GM23338 (cell line): ENCODE measurements at regions not wholly inside any gene's neighbourhood (a gene's known extent, or its start where the extent isn't known, plus 50 kb on each side); places are given as distances from the start of the nearest gene placed in this dataset.

Experiments
- ATAC-seq: fragments of 200-7000 bp; cut with Tn5 transposase; 3 replicates; pipeline ENCODE4 v1.9.1; 2020
- DNase-seq: peaks from one replicate; pipeline ENCODE4 v3.0.0-alpha.2; 2015; ENCODE audit warnings: low spot score
- H2AFZ ChIP-seq: fragments of 200-600 bp; sonication (generic); 2 replicates; pipeline ENCODE4 v1.8.0; 2016; ENCODE audit warnings: antibody characterized with exemption, mild to moderate bottlenecking, moderate library complexity
- H3F3A ChIP-seq: fragments of 200-600 bp; sonication (generic); replicated peaks from 2 replicates; pipeline ENCODE4 v1.8.0; 2017; ENCODE audit warnings: antibody characterized with exemption, mixed run types, low read depth
- H3K27ac ChIP-seq: fragments of 200-600 bp; sonication (generic); 2 replicates; pipeline ENCODE4 v1.6.1; 2016; ENCODE audit warnings: low read depth
- H3K27me3 ChIP-seq: fragments of 200-600 bp; sonication (generic); 2 replicates; pipeline ENCODE4 v1.8.0; 2016; ENCODE audit warnings: mild to moderate bottlenecking, mixed run types, moderate library complexity; ENCODE audit not compliant: insufficient read depth
- H3K36me3 ChIP-seq: fragments of 200-600 bp; sonication (generic); 2 replicates; pipeline ENCODE4 v1.8.0; 2016; ENCODE audit warnings: mild to moderate bottlenecking; ENCODE audit not compliant: insufficient read depth
- H3K4me1 ChIP-seq: fragments of 200-600 bp; sonication (generic); 2 replicates; pipeline ENCODE4 v1.8.0; 2016; ENCODE audit warnings: mild to moderate bottlenecking, moderate library complexity; ENCODE audit not compliant: insufficient read depth
- H3K4me2 ChIP-seq: fragments of 200-600 bp; sonication (generic); 2 replicates; pipeline ENCODE4 v1.7.1; 2017; ENCODE audit warnings: mixed run types
- H3K4me3 ChIP-seq: fragments of 200-600 bp; sonication (generic); 2 replicates; pipeline ENCODE4 v1.6.1; 2016; ENCODE audit warnings: mixed run types
- H3K79me2 ChIP-seq: fragments of 200-600 bp; sonication (generic); replicated peaks from 2 replicates; pipeline ENCODE4 v1.8.0; 2017; ENCODE audit warnings: mild to moderate bottlenecking; ENCODE audit not compliant: insufficient read depth
- H3K9me2 ChIP-seq: fragments of 200-600 bp; sonication (generic); 2 replicates; pipeline ENCODE4 v1.8.0; 2017; ENCODE audit not compliant: insufficient read depth
- H4K20me1 ChIP-seq: fragments of 200-600 bp; sonication (generic); replicated peaks from 2 replicates; pipeline ENCODE4 v1.8.0; 2017; ENCODE audit warnings: mild to moderate bottlenecking; ENCODE audit not compliant: insufficient read depth
- H3K27ac Mint-ChIP-seq: 2 replicates; pipeline ENCODE4 v1.8.0; 2020; ENCODE audit warnings: inconsistent platforms, mild to moderate bottlenecking, moderate library complexity, mixed read lengths
- H3K27me3 Mint-ChIP-seq: 3 replicates; pipeline ENCODE4 v1.8.0; 2022; ENCODE audit warnings: low read depth, mild to moderate bottlenecking, moderate library complexity, mixed read lengths, inconsistent platforms; ENCODE audit not compliant: insufficient read depth, poor library complexity
- H3K36me3 Mint-ChIP-seq: 3 replicates; pipeline ENCODE4 v1.8.0; 2021; ENCODE audit warnings: low read depth, mild to moderate bottlenecking, inconsistent platforms, moderate library complexity, mixed read lengths
- H3K4me1 Mint-ChIP-seq: 3 replicates; pipeline ENCODE4 v1.8.0; 2020; ENCODE audit warnings: mild to moderate bottlenecking, inconsistent platforms, mixed read lengths
- H3K4me3 Mint-ChIP-seq: 3 replicates; pipeline ENCODE4 v1.8.0; 2021; ENCODE audit warnings: moderate library complexity, mild to moderate bottlenecking, inconsistent platforms, mixed read lengths
- H3K9me3 Mint-ChIP-seq: 3 replicates; pipeline ENCODE4 v1.8.0; 2020; ENCODE audit warnings: moderate library complexity, mild to moderate bottlenecking, inconsistent platforms, mixed read lengths
- CREB1 ChIP-seq: fragments of 250-450 bp; sonication (Bioruptor Pico); IDR thresholded peaks from 2 replicates; pipeline ENCODE4 v1.5.0; 2020; ENCODE audit warnings: low read depth, mild to moderate bottlenecking, moderate library complexity
- CTCF ChIP-seq, 2 experiments: fragments of 200-600 bp in 1 of 2; sonication (generic) in 1 of 2; conservative IDR thresholded peaks; 2 replicates each; pipeline versions ENCODE4 v1.5.1 to v1.6.1; 2016 to 2017; ENCODE audit warnings: antibody characterized with exemption in 2 of 2, low read depth in 2 of 2, mild to moderate bottlenecking in 2 of 2, moderate library complexity in 1 of 2
- ETS1 ChIP-seq: IDR thresholded peaks from 2 replicates; pipeline ENCODE4 v1.6.1; 2016; ENCODE audit warnings: antibody characterized with exemption
- EZH2 ChIP-seq: fragments of 200-600 bp; sonication (generic); IDR thresholded peaks from one replicate; pipeline ENCODE4 v1.8.0; 2017; ENCODE audit warnings: antibody characterized with exemption, mild to moderate bottlenecking, low read depth; ENCODE audit not compliant: unreplicated experiment
- EZH2phosphoT487 ChIP-seq: fragments of 200-600 bp; sonication (generic); IDR thresholded peaks from one replicate; pipeline ENCODE4 v1.8.1; 2018; ENCODE audit warnings: antibody characterized with exemption; ENCODE audit not compliant: unreplicated experiment
- JUNB ChIP-seq: IDR thresholded peaks from one replicate; pipeline ENCODE4 v1.6.1; 2016; ENCODE audit warnings: antibody characterized with exemption; ENCODE audit not compliant: unreplicated experiment
- NANOG ChIP-seq: IDR thresholded peaks from 2 replicates; pipeline ENCODE4 v1.6.1; 2016; ENCODE audit warnings: antibody characterized with exemption, borderline replicate concordance
- POLR2AphosphoS5 ChIP-seq: IDR thresholded peaks from 2 replicates; pipeline ENCODE4 v1.6.1; 2016; ENCODE audit warnings: antibody characterized with exemption, low read depth
- REST ChIP-seq: IDR thresholded peaks from one replicate; pipeline ENCODE4 v1.6.1; 2018; ENCODE audit warnings: antibody characterized with exemption; ENCODE audit not compliant: unreplicated experiment
- STAT1 ChIP-seq: IDR thresholded peaks from one replicate; pipeline ENCODE4 v1.6.1; 2016; ENCODE audit warnings: antibody characterized with exemption; ENCODE audit not compliant: unreplicated experiment
- ZNF114 ChIP-seq: fragments of 250-450 bp; sonication (Bioruptor Pico); IDR thresholded peaks from 2 replicates; pipeline ENCODE4 v1.5.0; 2020; ENCODE audit warnings: mild to moderate bottlenecking, moderate library complexity
- ZNF331 ChIP-seq: fragments of 250-450 bp; sonication (Bioruptor Pico); IDR thresholded peaks from 2 replicates; pipeline ENCODE4 v1.5.0; 2020; ENCODE audit warnings: low read depth, mild to moderate bottlenecking, moderate library complexity
- ZNF462 ChIP-seq: fragments of 250-450 bp; sonication (Bioruptor Pico); IDR thresholded peaks from 2 replicates; pipeline ENCODE4 v1.5.0; 2020; ENCODE audit warnings: mild to moderate bottlenecking, moderate library complexity

- Histone ChIP-seq H3K4me1 (peaks cover 14% of the 10 kb centered on the region), H3K27me3 (no peaks in the 10 kb centered on the region), H4K20me1 (no peaks in the 10 kb centered on the region), H3K79me2 (no peaks in the 10 kb centered on the region), H3K9me2 (no peaks in the 10 kb centered on the region), H3K27ac (no peak overlapping the region), H3K4me2 (no peak overlapping the region), H3F3A (no peaks in the 10 kb centered on the region), H3K4me3 (no peak overlapping the region), H3K36me3 (no peaks in the 10 kb centered on the region), H2AFZ (no peak overlapping the region)
- ATAC-seq, result no peak
- no peak for DNase-seq
- Mint-ChIP-seq H3K9me3 (no peaks in the 10 kb centered on the region), H3K4me3 (no peak overlapping the region), H3K27me3 (no peaks in the 10 kb centered on the region), H3K36me3 (no peaks in the 10 kb centered on the region), H3K4me1 (peaks cover 20% of the 10 kb centered on the region; the same call in 2 of the 3 replicates), H3K27ac (no peak overlapping the region)
- TF ChIP-seq EZH2, result no peak
- no peak for TF ChIP-seq ZNF331
- no peak for TF ChIP-seq ZNF114 (CRISPR knock-in tag)
- TF ChIP-seq STAT1, result no peak
- no peak for TF ChIP-seq CREB1
- TF ChIP-seq NANOG, result no peak
- no peak for TF ChIP-seq ZNF462 (CRISPR knock-in tag)
- TF ChIP-seq JUNB, result no peak
- TF ChIP-seq POLR2AphosphoS5, result no peak
- no peak for TF ChIP-seq CTCF (conservative IDR thresholded peaks at IDR 0.05; ENCODE audit: low read depth in 2 of 2)
- TF ChIP-seq REST, result no peak
- no peak for TF ChIP-seq EZH2phosphoT487
- no peak for TF ChIP-seq ETS1
These were observed 244.3 kb upstream of the CDH8 start for GRCh38 chr16:62280506-62280905.
